Iris pigment epithelial cell (primary cell): ENCODE measurements at regions not wholly inside any gene's neighbourhood (a gene's known extent, or its start where the extent isn't known, plus 50 kb on each side); places are given as distances from the start of the nearest gene placed in this dataset.
"Not testable (repeated sequence)": the region's sequence is repeated elsewhere in the genome, so short reads cannot be mapped to it uniquely, and the experiment has no call there.

Source experiments
- DNase-seq: peaks from one replicate; pipeline ENCODE4 v3.0.0-alpha.2; 2011; ENCODE audit warnings: low read depth

GRCh38 chr6:92716638-92717037, 702.7 kb downstream of the EPHA7 start:
- no peak for DNase-seq

DNA sequence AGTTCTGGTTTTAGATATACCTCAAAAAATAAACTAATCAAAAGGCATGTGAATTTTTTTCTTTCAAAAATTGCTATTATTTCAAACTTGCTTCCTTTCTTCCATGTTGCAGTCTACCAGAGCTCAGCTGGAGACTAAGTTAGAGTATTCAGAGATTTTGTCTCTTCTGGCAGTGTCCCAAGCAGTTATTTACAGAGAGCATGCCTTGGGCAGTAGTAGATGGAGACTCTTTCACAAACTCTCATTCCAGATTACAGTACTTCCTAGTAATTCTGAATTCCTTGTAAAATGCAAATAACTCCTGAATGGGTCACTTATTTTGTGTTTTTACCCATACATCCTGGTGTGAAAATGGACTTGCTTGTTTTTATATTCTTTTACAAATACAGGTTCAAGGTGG, 703.4 kb downstream of the EPHA7 start:
- peak; percentile 5 for DNase-seq

DNA sequence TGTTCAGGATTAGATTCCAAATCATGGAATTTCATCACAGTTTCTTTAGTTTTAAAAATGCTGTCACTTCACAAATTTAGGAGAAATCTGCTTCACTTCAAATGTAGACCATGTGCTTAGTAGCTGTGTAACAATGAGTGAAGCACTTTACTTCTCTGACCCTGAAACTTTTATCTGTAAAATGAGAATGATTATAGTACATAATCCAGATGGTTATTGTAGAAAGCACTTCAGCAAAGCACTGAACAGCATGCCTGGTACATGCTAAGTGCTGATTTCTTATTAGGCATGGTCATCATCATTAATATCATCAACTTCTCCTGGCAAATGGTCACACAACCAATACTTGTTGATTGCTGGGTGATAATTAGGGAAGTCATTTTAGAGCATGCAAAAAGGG, 705.0 kb downstream of the EPHA7 start:
- no peak for DNase-seq

GRCh38 chr6:92710048-92710447, 709.3 kb downstream of the EPHA7 start:
- DNase-seq: no peak

DNA sequence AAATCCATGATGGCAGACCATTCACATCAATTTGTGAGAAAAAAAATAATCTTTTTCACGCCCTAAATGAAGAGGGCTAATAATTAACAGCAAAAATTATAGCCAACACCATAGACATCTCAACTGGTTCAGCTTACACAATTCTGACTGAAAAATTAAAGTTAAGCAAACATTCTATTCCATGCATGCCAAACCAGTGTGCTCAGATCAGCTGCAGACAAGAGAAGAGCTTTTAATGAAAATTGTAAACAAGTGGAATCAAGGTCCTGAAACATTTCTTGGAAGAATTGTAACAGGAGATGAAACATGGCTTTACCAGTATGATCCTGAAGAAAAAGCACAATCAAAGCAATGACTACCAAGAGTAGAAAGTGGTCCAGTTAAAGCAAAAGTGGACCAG, 710.4 kb downstream of the EPHA7 start:
- DNase-seq: no peak

DNA sequence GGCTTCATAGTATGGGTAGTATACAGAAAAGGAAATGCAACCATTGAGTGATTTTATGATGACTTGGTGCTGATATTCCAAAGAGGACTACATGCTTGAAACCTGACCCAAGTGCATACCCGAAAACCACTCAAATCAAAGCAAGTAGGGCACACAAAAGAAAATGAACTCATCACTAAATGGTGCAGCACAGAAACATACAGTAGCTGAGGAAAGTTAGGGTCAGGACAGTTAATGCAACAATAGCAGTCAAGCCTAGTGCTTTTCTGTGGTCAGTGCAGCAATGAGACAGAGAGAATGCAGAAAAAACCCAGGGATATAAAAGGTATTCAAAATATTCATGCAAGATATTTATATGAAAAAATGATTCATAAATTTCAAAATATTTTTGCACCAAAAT, 711.1 kb downstream of the EPHA7 start:
- DNase-seq: peak; percentile 2

GRCh38 chr6:92706976-92707375, 712.4 kb downstream of the EPHA7 start:
- peak; percentile 3 for DNase-seq

GRCh38 chr6:92701425-92702096, 717.8 kb downstream of the EPHA7 start:
- DNase-seq: no peak

GRCh38 chr6:92700411-92700810, 718.9 kb downstream of the EPHA7 start:
- DNase-seq: no peak

GRCh38 chr6:92690997-92691599, 728.3 kb downstream of the EPHA7 start:
- DNase-seq: peak; percentile 3

GRCh38 chr6:92688342-92688741, 731.0 kb downstream of the EPHA7 start:
- no peak for DNase-seq

- DNase-seq: no peak
Observed at GRCh38 chr6:92687278-92687677, 732.1 kb downstream of the EPHA7 start.

- DNase-seq: no peak
Observed at GRCh38 chr6:92684386-92684785, 735.0 kb downstream of the EPHA7 start.

- no peak for DNase-seq
Observed at GRCh38 chr6:92683748-92684147, 735.6 kb downstream of the EPHA7 start.

- no peak for DNase-seq
Observed at GRCh38 chr6:92682516-92683398, 736.6 kb downstream of the EPHA7 start.

GRCh38 chr6:92681401-92681800, 738.0 kb downstream of the EPHA7 start:
- DNase-seq: no peak

DNA sequence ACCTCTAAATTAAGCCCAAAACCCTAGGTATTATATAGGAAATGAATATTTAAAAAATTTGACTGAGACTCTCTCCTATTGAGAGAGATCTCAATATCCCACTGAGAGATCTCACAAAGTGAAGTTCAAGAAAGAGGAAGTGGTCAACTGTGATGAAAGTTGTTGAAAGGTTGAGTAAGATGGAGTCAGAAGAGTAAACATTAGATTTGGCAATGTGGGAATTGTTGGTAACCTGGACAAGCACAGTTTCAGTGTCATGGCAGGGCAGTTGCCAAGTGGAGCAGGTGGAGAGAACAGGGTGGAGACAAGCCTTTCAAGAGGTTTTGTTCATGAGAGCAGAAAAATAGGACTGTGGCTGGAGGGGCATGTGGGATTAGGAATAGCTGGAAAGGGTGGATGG, 747.9 kb downstream of the EPHA7 start:
- DNase-seq: not testable (repeated sequence)

- no peak for DNase-seq
Observed at GRCh38 chr6:92667843-92668242, 751.5 kb downstream of the EPHA7 start.

- DNase-seq: no peak
Observed at GRCh38 chr6:92648364-92649086, 770.8 kb downstream of the EPHA7 start.

- DNase-seq: peak; percentile 4
Observed at GRCh38 chr6:92647630-92648029, 771.7 kb downstream of the EPHA7 start.

GRCh38 chr6:92644104-92644791, 775.1 kb downstream of the EPHA7 start:
- peak; percentile 2 for DNase-seq
